ENCODE measurements at regions not wholly inside any gene's neighbourhood (a gene's known extent, or its start where the extent isn't known, plus 50 kb on each side); places are given as distances from the start of the nearest gene placed in this dataset.

GRCh38 chr6:25192590-25193459 is 86.3 kb upstream of the CARMIL1 start:
- TF ChIP-seq CTCF (conservative IDR thresholded peaks at IDR 0.05 in 1 of 2, IDR thresholded peaks at IDR 0.05 in 1 of 2; ENCODE audit: extremely low read depth in 1 of 2, insufficient read depth in 1 of 2, low read depth in 1 of 2, low read length in 2 of 2): no peak
- TF ChIP-seq EZH2 (IDR thresholded peaks at IDR 0.05; ENCODE audit: borderline replicate concordance, low read length): no peak
